ENCODE measurements at regions not wholly inside any gene's neighbourhood (a gene's known extent, or its start where the extent isn't known, plus 50 kb on each side); places are given as distances from the start of the nearest gene placed in this dataset.

GRCh38 chr6:121743691-121744090 lies 308.2 kb downstream of the GJA1 start:
- H3K4me1 ChIP-seq (ENCODE audit: control insufficient read depth, insufficient read depth, low read length) = no peaks in the 10 kb centered on the region
- no TSS peak for BruUV-seq (replicated peaks)
- no peak overlapping the region for H3K4me3 ChIP-seq
- FAIRE-seq (no peak), DNase-seq (ENCODE audit: low read depth, low spot score) (no peak), ATAC-seq (no peak)
- intact Hi-C loops (cut with micrococcal nuclease; ENCODE audit: unreplicated experiment) (no loop called here), in situ Hi-C loops (cut with MboI) (no loop called here)
- no peaks in the 10 kb centered on the region for H3K9me3 ChIP-seq (replicated peaks; ENCODE audit: control insufficient read depth, insufficient read depth, low read length)
- H3K27me3 ChIP-seq (replicated peaks in 1 of 2; ENCODE audit: control insufficient read depth in 2 of 2, insufficient read depth in 2 of 2, low read length in 1 of 2) = no peaks in the 10 kb centered on the region
- H3K4me2 ChIP-seq (ENCODE audit: control insufficient read depth, insufficient read depth) = no peak overlapping the region
- CTCF ChIA-PET = no interaction called here
- H3K9ac ChIP-seq (ENCODE audit: control insufficient read depth, insufficient read depth, low read length) = no peak overlapping the region
- H3K79me2 ChIP-seq (ENCODE audit: control insufficient read depth, insufficient read depth, low read length) = no peaks in the 10 kb centered on the region
- TF ChIP-seq SUZ12 (IDR thresholded peaks at IDR 0.05; ENCODE audit: unreplicated experiment) (no peak), RELB (IDR thresholded peaks at IDR 0.05; ENCODE audit: low read depth) (no peak), POLR2A (IDR thresholded peaks at IDR 0.05; ENCODE audit: low read depth, low read length) (no peak), CBX5 (IDR thresholded peaks at IDR 0.05; ENCODE audit: low read depth) (no peak), BMI1 (IDR thresholded peaks at IDR 0.05; ENCODE audit: borderline replicate concordance) (no peak), SREBF2 (IDR thresholded peaks at IDR 0.05; ENCODE audit: low read length) (no peak), PAX5 (IDR thresholded peaks at IDR 0.05; ENCODE audit: borderline replicate concordance, low read depth, low read length) (no peak), E4F1 (IDR thresholded peaks at IDR 0.05; ENCODE audit: borderline replicate concordance, partially characterized antibody) (no peak), BACH1 (IDR thresholded peaks at IDR 0.05; ENCODE audit: borderline replicate concordance) (no peak), EED (IDR thresholded peaks at IDR 0.05; ENCODE audit: low read depth) (no peak), SIN3A (IDR thresholded peaks at IDR 0.05; ENCODE audit: low read depth, low read length) (no peak), MTA3 (IDR thresholded peaks at IDR 0.05; ENCODE audit: borderline replicate concordance, low read length) (no peak), KAT2A (conservative IDR thresholded peaks at IDR 0.05; ENCODE audit: control insufficient read depth, low read depth, low read length) (no peak)
- H4K20me1 ChIP-seq (ENCODE audit: control insufficient read depth, insufficient read depth) = no peaks in the 10 kb centered on the region
- RAD21 ChIA-PET (ENCODE audit: unreplicated experiment) = no interaction called here
- SMC1A ChIA-PET (ENCODE audit: uncharacterized antibody, unreplicated experiment) = no interaction called here
- no peak overlapping the region for H2AFZ ChIP-seq (ENCODE audit: control insufficient read depth, low read depth, low read length)
- POLR2A ChIA-PET = no interaction called here
- no peak overlapping the region for H3K27ac ChIP-seq (ENCODE audit: control insufficient read depth, insufficient read depth)
- no peaks in the 10 kb centered on the region for H3K36me3 ChIP-seq (ENCODE audit: control insufficient read depth in 2 of 2, insufficient read depth in 2 of 2, low read length in 1 of 2)
- 0% methylated on average over 1 of the region's 1 CpG for WGBS (ENCODE audit: insufficient coverage, insufficient replicate concordance, low lambda C conversion rate, missing lambda C conversion rate)

All from GM12878 (cell line).